Transverse colon (tissue), 4 donors: ENCODE measurements at regions not wholly inside any gene's neighbourhood (a gene's known extent, or its start where the extent isn't known, plus 50 kb on each side); places are given as distances from the start of the nearest gene placed in this dataset.

ENCODE experiments used
- DNase-seq: peaks from one replicate; pipeline ENCODE4 v3.0.0-alpha.2; 2019
- H3K27ac ChIP-seq, 4 donors: fragments of 200-600 bp; sonication (generic); 2 replicates each; pipeline ENCODE4 v1.5.1; 2016 to 2018; ENCODE audit warnings: inconsistent platforms in 4 of 4
- H3K27me3 ChIP-seq: fragments of 200-600 bp; sonication (generic); 2 replicates; pipeline ENCODE4 v1.5.1; 2017; ENCODE audit warnings: inconsistent platforms
- H3K36me3 ChIP-seq, 4 donors: fragments of 200-600 bp; sonication (generic); 2 replicates each; pipeline ENCODE4 v1.5.1; 2017 to 2019; ENCODE audit warnings: inconsistent platforms in 4 of 4
- H3K4me1 ChIP-seq, 4 donors: fragments of 200-600 bp; sonication (generic); 2 replicates each; pipeline ENCODE4 v1.5.1; 2017 to 2020; ENCODE audit warnings: inconsistent platforms in 4 of 4
- H3K4me3 ChIP-seq, 4 donors: fragments of 200-600 bp; sonication (generic); 1 replicate in 1 of 4; 2 replicates in 3 of 4; pipeline versions ENCODE4 v1.5.1 to v1.6.1; 2017 to 2019; ENCODE audit warnings: inconsistent platforms in 4 of 4
- H3K9me3 ChIP-seq, 2 donors: fragments of 200-600 bp; sonication (generic); 2 replicates each; pipeline ENCODE4 v1.5.1; 2017 to 2019; ENCODE audit warnings: inconsistent platforms in 2 of 2
- CTCF ChIP-seq, 5 experiments: fragments of 200-600 bp in 3 of 5; fragments of 450-650 bp in 2 of 5; sonication (generic) in 3 of 5; IDR thresholded peaks; 1 replicate in 2 of 5; 2 replicates in 3 of 5; pipeline ENCODE4 v1.5.1; 2016 to 2017; ENCODE audit warnings: antibody characterized with exemption in 5 of 5, inconsistent platforms in 3 of 5, mild to moderate bottlenecking in 2 of 5, moderate library complexity in 1 of 5
- EP300 ChIP-seq: sonication (generic); formaldehyde crosslinking; IDR thresholded peaks from one replicate; pipeline ENCODE4 v1.6.1; 2017; ENCODE audit warnings: antibody characterized with exemption, low read depth
- POLR2A ChIP-seq: fragments of 450-650 bp; IDR thresholded peaks from one replicate; pipeline ENCODE4 v1.6.1; 2016; ENCODE audit warnings: antibody characterized with exemption, mild to moderate bottlenecking, moderate library complexity
- POLR2AphosphoS5 ChIP-seq, 3 donors: sonication (generic); formaldehyde crosslinking; IDR thresholded peaks; one replicate each; pipeline ENCODE4 v1.6.1; 2016; ENCODE audit warnings: antibody characterized with exemption in 3 of 3
- WGBS, 2 donors: methylation state at CpG; one replicate each; pipeline ENCODE4 v1.1.5; 2018; ENCODE audit warnings: low coverage in 1 of 2; 5-methylcytosine and 5-hydroxymethylcytosine counted together
- in situ Hi-C, 4 donors: fragments of 200-750 bp; cut with MboI; loops; one replicate each; pipeline versions ENCODE4 v1.15.0 to v1.15.1; 2017; ENCODE audit warnings: low sequenced_read_pairs in 3 of 4, low pct_ligation_motif_present in 1 of 4, low pct_unique_long_range_greater_than_20kb in 1 of 4
- intact Hi-C: fragments of 100-400 bp; cut with DNase I; formaldehyde crosslinking; loops from one replicate; pipeline ENCODE4 v1.15.1; 2023; ENCODE audit warnings: low total_unique reads

GRCh38 chr20:61031101-61031830 lies 220.8 kb upstream of the CDH4 start:
- Histone ChIP-seq H3K36me3 (no peaks in the 10 kb centered on the region), H3K4me3 (no peak overlapping the region), H3K9me3 (no peaks in the 10 kb centered on the region), H3K27me3 (no peaks in the 10 kb centered on the region), H3K27ac (no peak overlapping the region), H3K4me1 (no peaks in the 10 kb centered on the region)
- 50% methylated on average over 2 to 10 of the region's 10 CpGs for WGBS, 2 donors
- intact Hi-C loops = no loop called here
- TF ChIP-seq POLR2A (no peak), POLR2AphosphoS5 (IDR thresholded peaks at IDR 0.05) (no peak), EP300 (no peak), CTCF (IDR thresholded peaks at IDR 0.05) (no peak)
- in situ Hi-C loops = no loop called here
- DNase-seq = no peak

GRCh38 chr20:61037498-61037897 lies 214.6 kb upstream of the CDH4 start:
- 81% methylated on average over 3 of the region's 3 CpGs; no CpG with 5 or more reads in 1 of the 2 donors for WGBS, 2 donors
- H3K27me3 ChIP-seq = no peaks in the 10 kb centered on the region
- no peak overlapping the region for H3K27ac ChIP-seq
- in situ Hi-C loops (no loop called here), intact Hi-C loops (no loop called here)
- H3K4me3 ChIP-seq = no peak overlapping the region
- H3K9me3 ChIP-seq = no peaks in the 10 kb centered on the region
- no peak for DNase-seq
- no peaks in the 10 kb centered on the region for H3K36me3 ChIP-seq
- H3K4me1 ChIP-seq = no peaks in the 10 kb centered on the region
- no peak for TF ChIP-seq POLR2A
- no peak for TF ChIP-seq POLR2AphosphoS5 (IDR thresholded peaks at IDR 0.05)
- TF ChIP-seq EP300 = no peak
- no peak for TF ChIP-seq CTCF (IDR thresholded peaks at IDR 0.05)

GRCh38 chr20:61041481-61041880 lies 210.6 kb upstream of the CDH4 start:
- Histone ChIP-seq H3K36me3 (no peaks in the 10 kb centered on the region), H3K4me3 (no peak overlapping the region), H3K27ac (no peak overlapping the region), H3K4me1 (no peaks in the 10 kb centered on the region), H3K27me3 (no peaks in the 10 kb centered on the region), H3K9me3 (no peaks in the 10 kb centered on the region)
- intact Hi-C loops (no loop called here), in situ Hi-C loops (no loop called here)
- 71% methylated on average over 4 of the region's 4 CpGs; no CpG with 5 or more reads in 1 of the 2 donors for WGBS, 2 donors
- TF ChIP-seq CTCF (IDR thresholded peaks at IDR 0.05) (no peak), POLR2A (no peak), EP300 (no peak), POLR2AphosphoS5 (IDR thresholded peaks at IDR 0.05) (no peak)
- DNase-seq = no peak

GRCh38 chr20:61042506-61043385 lies 209.3 kb upstream of the CDH4 start:
- DNase-seq = no peak
- Histone ChIP-seq H3K9me3 (no peaks in the 10 kb centered on the region), H3K36me3 (no peaks in the 10 kb centered on the region), H3K27ac (no peak overlapping the region), H3K4me3 (no peak overlapping the region), H3K27me3 (no peaks in the 10 kb centered on the region), H3K4me1 (no peaks in the 10 kb centered on the region)
- 63 to 65% methylated on average over 13 to 25 of the region's 25 CpGs for WGBS, 2 donors
- in situ Hi-C loops = no loop called here
- intact Hi-C loops = no loop called here
- TF ChIP-seq POLR2AphosphoS5 (IDR thresholded peaks at IDR 0.05) (no peak), CTCF (IDR thresholded peaks at IDR 0.05) (no peak), POLR2A (no peak), EP300 (no peak)
